Glomerular endothelial cell (primary cell): ENCODE measurements at regions not wholly inside any gene's neighbourhood (a gene's known extent, or its start where the extent isn't known, plus 50 kb on each side); places are given as distances from the start of the nearest gene placed in this dataset.

Source experiments
- DNase-seq: peaks from one replicate; pipeline ENCODE4 v3.0.0-alpha.2; 2011; ENCODE audit warnings: low read depth, low spot score; ENCODE audit errors: extremely low read depth

DNA sequence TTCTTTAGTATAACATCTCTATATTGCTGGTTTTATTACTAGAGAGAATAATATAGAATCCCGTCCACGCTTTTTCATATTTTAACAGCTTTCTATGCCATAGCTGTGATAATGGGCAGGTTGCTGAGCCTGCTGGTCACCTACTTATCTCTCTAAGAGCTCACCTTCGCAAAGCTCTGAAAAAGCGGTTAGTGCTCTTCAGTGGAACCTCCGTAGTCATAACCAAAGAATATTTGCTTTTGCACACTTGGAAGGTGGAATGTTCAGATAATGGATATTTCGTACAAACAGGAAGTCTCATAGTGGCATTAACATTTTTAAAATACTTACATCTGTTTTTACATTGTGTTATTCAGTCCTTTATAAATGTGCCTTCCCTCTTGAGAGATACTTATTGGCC lies 388.9 kb upstream of the ANO3 start:
- DNase-seq = no peak

DNA sequence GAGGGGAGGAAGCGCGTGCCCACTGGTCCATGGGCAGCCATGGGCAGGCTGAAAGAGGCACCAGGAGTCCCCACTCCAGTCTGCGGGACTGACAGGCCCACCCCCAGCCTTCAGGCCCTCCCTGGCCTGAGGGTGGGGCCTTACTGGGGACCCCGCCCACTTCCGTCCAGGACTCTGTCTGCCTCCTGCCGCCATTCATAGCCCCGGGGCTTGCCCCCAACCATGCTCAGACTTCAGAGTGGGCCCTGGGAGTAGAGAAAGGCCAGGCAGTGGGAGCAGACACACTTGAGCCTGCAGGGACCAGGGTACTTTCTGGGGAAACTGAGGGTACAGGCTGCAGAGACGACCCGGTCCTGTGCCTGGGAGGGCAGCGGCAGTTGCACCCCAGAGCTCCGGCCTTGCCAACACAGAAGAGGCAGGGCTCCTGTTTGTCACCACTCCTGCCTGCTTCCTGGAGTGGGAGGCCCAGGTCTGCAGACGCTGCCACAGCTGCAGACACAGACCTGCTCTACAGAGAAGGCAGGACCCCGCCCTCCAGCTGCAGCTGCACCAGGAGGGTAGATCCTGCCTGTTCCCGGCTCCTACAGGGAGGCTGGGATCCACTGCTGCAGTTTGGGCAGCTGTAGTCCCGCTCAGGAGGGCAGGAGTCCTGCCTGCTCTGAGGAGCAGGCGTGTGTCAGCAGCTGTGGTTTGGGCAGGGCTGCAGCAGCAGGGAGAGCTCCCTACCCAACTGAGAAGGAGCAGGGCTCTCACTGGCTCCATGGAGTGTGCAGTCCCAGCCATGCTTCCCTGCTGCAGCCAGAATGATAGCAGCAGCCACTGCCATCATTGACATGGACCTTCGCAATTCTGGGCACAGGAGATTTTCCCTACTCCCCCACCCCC lies 387.9 kb upstream of the ANO3 start:
- DNase-seq = no peak

DNA sequence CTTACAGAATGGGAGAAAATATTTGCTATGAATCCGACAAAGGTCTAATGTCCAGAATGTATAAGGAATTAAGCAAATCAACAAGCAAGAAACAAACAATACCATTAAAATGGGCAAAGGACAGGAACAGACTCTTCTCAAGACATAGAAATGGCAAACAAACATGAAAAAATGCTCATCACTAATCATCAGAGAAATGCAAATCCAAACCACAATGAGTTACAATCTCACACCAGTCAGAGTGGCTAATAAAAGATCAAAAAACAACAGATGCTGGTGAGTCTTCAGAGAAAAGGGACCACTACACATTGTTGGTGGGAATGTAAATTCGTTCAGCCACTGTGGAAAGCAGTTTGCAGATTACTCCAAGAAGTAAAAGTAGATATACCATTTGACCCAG lies 382.0 kb upstream of the ANO3 start:
- no peak for DNase-seq

DNA sequence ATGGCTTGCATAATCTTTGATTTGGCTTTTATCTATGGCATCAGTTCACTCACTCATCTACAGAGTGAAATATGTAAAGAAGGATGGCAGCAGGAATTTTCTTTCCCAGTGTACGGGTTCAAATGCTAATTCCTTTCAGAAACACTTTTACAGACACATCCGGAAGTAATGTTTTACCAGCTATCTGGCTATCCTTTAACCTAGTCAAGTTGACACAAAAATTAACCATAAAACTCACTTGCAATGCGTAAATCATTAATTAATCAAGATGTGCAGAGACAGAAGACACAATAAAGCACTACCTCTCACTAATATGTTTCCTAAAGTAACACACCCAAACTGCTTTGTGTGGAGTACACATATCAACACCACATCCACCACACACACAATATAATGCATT lies 378.9 kb upstream of the ANO3 start:
- DNase-seq = no peak

DNA sequence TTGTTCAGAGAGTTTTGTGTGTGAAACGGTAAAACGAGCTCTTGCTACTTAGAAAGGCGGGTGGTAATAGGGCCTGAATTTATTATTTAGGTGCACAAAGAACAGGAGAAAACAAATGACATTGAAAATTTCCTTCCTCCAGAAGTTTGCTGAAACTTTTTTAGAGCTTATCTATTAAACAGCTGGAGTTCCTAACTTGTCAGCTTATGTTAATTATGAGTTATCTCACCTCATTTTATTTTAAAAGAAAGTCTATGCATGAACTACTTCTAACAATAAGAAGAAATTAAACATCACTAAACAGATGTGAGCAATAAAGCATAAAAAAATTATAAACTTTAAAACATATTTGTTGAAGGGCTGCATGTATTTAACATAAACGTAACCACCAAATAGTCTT lies 373.9 kb upstream of the ANO3 start:
- DNase-seq = no peak

DNA sequence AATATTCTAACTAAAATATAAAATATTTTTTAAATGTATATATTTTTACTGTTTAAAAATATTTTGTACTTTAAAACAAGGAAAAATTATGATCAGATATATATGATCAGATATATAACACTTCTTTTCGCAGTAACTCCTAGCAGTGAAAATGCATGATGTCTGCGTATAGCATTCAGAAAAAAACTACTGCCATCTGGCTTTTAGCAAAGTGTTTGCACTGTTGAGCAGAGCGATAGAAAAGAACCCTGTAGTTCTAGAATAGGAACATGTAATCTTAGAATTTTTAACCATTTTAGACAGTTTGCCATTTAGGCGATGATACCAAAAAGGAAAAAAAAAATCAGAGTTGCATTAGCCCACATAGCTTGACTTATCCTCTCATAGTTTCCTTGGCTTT lies 370.4 kb upstream of the ANO3 start:
- DNase-seq = no peak

DNA sequence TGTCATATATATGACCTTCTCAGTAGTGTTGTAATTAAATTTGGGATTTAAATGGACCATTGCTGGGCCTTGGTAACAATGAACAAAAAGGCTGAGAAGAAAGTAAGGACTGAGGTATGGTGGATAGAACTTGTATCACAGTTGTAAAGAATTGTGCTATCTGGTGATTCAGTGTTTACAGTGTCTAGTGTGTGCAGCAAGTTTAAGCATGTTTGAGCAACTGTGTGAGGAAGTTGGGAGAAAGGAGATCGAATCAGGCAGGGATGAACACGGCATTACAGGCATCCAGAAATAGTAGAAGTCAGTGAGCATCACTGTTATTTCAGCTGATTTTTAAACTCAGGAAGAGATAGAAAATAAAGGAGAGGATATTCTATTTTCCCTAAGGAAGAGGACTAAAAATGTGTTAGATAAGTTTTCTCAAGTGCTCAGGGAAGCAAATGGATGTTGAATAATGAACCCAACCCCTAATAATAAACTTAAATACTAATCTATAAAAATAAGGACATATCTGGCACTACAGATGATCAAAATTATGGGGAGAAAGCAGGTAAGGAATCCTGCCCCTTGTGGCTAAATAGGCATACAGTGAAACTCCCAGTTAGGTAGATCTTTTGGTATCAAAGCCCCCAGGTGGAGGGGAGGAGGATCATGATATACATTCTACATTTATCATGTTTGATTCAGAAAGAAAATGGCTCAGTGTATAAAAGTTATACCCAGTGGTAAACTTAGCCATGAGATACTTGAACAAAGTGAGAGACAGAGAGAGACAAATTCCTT lies 361.0 kb upstream of the ANO3 start:
- DNase-seq = no peak

DNA sequence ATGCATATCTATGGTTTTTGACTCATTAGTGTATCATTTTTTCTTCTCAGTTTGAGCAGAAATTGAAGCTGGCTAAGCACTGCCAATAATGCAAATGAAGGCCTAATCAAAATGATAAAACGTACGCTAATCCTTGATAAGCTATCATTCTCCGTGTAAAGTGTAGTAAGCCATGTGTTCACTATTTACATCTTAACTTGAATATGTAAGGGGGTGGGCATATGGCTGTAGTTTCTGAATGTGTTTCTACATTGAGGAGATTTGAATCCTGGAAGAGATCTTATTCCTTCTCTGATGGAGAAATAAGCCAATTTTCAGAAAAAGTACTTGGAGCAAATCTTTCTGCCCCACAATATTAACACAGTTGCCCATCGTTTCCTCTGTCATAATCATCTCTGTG lies 351.8 kb upstream of the ANO3 start:
- DNase-seq = no peak

DNA sequence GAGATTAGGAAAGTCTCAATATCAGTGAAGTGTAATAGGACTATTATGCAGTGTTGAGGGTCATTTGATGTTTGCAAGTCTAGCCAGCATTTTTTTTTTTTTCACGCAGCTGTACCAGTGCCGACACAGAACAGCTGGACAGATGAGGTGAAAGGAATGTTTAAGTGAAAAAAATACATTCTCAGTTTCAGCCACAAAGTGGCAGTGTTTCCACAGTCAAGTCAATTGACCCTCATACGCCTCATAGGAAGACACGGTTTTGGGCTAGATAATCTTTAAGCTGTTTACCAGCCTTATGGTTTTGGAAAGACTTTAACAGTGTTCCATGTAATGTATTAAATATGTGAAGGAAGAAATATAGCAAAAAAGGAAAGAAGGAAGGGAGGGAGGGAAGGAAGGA lies 349.9 kb upstream of the ANO3 start:
- peak; percentile 61 for DNase-seq

DNA sequence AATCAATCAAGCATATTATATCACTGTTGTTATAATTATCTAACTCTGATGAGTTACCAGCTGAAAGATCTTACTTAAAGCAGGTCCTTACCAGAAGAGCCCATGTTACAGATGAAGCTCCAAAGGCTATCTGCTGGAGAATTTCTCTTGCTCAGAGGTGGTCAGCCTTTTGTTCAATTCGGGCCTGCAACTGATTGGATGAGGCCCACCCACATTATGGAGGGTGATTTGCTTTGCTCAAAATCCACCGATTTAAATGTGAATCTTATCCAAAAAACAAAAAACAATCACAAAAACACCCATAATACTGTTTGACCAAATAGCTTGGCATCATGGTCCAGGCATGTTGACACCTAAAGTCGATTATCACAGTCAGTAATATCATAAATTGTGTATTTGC lies 348.6 kb upstream of the ANO3 start:
- DNase-seq = no peak

DNA sequence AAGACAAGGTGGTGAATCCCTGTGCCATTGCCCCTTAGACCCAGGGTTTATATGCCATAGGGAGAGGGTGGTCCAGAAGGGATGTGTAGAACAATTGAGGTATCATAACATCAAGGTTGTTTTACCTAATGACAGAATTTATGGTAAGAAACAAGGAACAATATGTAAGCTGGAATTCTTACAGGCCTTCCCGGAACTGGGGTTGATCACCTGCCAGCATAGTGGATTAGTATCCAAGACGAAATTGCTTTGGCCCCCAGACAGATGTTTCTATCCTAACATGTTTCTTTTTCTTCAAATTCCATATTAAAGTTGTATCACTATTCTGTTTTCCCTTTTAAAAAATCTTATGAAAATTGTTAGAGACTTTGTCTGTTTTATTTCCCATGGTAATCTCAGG lies 343.8 kb upstream of the ANO3 start:
- DNase-seq = no peak

DNA sequence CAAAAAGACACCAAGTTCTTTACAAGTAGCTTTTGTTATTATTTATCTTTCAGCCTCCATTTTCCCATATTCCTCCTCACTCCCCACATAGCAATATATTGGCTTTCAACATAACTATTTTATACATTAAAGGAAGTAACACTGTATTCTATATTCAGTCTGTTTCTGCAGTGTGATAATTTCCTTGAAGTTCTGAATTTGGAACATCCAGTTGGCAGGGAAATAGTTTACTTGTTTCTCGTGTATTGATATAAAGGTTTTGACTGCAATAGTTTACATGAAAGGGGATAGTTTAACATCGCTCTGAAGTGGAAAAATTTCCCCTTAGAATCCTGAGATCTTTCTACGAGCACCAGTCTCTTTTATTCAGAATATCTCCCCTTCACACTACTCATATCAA lies 341.5 kb upstream of the ANO3 start:
- no peak for DNase-seq

DNA sequence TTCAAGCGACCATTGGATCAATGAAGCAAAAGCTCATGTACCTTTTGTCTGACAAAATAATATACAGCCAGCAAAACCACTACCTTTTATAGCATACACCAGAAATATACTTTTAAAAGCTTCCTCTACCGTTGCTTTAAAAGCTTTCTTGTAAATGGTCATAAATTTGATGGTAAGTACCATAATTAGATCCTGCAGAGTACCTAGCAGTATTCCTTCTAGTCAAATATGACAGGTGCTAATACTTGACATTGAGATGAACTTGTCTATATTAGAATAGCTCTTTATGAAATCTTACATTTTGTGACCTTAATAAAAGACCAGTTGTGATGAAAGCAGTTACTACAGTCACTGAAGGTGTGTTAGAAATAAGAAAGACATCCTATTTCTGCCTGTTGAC lies 340.5 kb upstream of the ANO3 start:
- no peak for DNase-seq

DNA sequence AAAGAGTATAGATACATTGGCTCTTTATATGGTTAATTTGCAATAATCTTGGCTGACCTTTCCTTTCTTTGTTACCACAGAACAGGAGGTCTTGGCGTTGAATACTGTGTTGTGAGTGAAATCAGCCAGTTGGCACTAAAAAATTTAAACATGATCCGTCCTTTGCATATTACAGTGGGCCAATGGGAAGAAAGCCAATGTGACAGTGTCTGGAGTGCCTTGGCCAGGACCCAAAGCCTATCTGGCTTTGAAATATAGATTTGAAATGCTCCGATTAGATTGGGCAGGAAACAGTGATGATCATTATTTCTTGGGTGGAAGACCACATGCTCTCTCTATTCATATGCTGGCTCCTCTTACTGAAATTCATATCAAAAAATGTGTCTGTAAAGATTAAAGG lies 339.6 kb upstream of the ANO3 start:
- DNase-seq = no peak

DNA sequence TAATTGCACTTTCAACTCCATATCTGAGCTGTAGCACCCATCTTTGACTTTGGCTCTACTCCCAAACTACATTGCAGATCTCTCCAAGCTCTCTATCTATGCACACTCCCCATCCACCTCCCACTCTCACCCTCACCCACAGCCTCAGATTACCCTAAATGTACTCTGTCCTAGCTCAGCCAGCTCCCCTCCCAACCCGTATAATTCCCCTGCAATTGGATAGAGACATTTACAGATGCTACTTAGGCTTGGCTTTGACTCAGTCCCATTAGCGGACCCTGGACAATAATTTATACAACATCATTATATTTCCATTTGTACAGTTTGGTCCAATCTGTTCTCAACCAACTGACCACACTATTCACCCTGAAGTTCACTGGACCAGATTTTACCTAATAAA lies 338.9 kb upstream of the ANO3 start:
- no peak for DNase-seq

DNA sequence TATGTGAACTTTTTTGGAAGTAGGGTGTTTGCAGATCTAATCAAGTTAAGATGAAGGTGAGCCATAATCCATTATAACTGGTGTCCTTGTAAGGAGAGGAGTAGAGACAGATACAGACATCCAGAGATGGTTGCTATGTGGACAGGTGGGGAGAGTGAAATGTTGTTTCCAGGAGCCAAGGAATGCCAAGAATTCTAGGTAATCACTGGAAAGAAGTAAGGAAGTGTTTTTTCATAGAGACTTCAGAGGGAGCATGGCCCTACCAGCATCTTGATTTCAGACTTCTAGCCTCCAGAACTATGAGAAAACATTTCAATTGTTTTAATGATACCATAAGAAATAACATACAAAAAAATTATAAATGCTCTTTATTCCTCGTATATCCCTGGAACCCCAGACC lies 320.5 kb upstream of the ANO3 start:
- no peak for DNase-seq

DNA sequence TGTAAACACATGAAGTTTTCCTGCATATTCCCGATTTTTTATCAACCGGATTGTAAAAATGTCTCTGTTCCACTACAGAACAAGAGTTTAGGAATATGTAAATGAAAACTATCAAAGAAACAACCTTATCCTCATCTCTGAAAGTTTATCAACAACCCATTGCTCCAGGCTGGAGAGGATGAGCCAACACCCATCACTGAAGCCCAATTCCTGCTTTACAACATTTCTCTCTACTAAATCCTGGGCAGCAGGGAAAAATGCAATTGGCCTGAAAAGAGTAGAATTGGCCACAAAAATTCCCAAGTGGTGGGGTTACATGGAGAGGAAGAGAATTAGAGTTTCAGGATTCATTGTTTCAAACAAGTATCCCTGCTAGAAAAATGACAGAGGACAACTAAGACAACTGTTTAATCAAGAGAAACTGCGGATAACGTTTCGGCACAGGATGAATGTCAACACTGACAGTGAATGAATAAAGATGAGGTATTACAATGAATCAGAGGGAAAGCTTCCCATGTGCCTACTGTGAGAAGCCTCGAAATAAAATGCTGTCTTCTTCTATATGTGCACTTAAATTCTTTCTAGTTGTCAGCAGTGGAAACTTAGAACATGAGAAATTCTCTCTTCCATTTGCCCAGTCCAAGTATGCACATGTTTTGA lies 317.3 kb upstream of the ANO3 start:
- no peak for DNase-seq

DNA sequence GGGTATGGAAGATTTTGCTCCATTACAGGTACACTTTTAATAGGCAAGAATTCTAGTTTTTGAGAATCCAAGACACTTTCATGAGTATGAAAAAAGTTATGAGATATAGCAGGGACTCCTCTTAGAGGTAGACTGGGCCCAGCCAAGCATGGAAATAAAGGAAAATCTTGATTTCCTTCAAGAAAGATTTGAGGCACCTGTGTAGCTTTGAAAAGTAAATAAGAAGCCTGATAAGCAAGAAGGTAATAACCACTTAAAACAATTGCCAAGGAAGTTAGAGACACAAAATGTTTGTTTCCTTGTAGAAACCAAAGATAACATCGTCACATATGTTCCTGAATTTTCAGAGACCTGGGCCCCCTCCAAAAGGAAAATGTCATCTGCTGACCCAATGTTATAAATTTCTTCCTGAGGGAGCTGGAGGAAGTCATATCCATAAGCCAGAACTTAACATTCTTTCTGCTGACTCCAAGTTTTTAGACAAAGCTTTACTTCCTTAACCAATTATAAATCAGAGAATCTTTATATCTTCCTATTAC lies 314.5 kb upstream of the ANO3 start:
- no peak for DNase-seq

DNA sequence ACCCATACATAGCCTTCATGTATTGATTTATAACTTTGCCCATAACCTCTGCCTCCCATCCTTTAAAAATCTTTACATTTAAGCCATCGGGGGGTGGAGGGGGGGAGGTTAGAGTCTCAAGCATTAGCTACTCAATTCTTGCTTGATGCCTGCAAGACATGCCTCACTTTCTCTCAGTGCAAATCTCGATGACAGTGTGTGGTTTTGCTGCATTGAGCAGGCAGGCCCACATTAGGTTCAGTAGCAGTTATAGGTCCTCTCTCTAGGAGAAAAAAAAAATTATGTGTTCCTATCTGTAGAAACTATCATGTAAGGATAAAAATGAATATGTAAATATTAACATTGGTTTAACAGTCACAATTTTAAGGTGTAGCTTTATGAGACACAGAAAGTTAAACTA lies 314.0 kb upstream of the ANO3 start:
- DNase-seq = no peak

DNA sequence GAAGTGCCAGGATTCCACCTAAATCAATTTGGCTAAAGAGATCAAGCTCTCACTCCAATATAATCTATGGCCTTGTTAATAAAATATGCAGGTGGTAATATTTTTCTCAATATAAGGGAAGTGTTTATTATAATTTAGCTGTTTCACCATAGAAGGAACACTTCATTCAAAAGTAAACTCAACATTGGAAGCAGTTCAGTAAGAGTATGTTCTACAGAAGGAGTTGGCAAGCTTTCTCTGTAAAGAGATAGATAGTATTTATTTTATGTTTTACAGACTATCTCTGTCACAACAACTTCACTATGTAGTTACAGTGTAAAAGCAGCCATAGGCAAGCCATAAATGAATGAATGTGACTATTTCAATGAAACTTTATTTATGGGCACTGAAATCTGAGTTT lies 313.6 kb upstream of the ANO3 start:
- DNase-seq = no peak

DNA sequence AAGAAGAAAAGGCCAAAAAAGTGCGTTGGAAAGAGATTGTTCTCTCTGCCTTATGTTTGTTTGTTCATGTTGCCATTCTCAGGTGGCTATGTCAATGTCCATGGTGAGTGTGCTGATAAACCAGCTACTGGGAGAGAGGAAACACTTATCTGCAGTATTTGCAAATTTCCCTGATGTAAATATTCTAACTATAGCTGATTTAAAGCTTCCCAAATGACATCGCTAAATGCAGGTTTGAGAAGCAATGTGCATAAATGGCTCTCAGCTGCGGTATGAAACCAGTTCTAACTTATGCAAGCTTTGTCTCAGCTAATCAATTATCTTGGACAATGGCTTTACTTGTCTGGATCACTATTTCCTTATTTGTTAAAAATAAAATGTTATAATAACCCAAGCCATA lies 312.5 kb upstream of the ANO3 start:
- no peak for DNase-seq

DNA sequence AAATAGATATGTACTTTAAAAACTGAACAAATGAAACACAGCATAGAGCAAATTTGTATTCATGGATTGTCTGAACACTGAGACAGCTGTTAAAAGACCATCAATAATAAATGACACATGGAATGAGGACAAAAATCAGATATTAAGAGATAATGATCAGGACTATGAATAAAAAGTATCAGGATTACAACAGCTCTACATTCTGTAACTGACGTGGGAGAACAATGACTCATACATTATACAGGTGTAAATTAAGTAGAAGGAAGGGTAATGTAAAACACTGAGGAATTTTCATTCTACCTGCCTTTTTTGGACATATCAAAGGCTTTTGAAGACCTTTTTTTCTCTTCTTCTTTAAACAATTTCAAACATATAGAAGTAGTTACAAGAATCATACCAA lies 310.9 kb upstream of the ANO3 start:
- DNase-seq = no peak
